Esophagus muscularis mucosa (tissue), 3 donors: ENCODE measurements at regions not wholly inside any gene's neighbourhood (a gene's known extent, or its start where the extent isn't known, plus 50 kb on each side); places are given as distances from the start of the nearest gene placed in this dataset.

ENCODE experiments used
- CTCF ChIP-seq, 3 experiments: fragments of 200-600 bp in 2 of 3; fragments of 450-650 bp in 1 of 3; sonication (generic) in 2 of 3; IDR thresholded peaks; one replicate each; pipeline ENCODE4 v1.5.1; 2017 to 2019; ENCODE audit warnings: antibody characterized with exemption in 3 of 3, mild to moderate bottlenecking in 2 of 3, moderate library complexity in 1 of 3
- EP300 ChIP-seq: sonication (generic); formaldehyde crosslinking; IDR thresholded peaks from one replicate; pipeline ENCODE4 v1.6.1; 2017; ENCODE audit warnings: antibody characterized with exemption

GRCh38 chr13:91278291-91278690 lies 69.2 kb upstream of the MIR17HG start:
- TF ChIP-seq CTCF (IDR thresholded peaks at IDR 0.05) (no peak), EP300 (no peak)
